K562 (cell line): ENCODE measurements at regions not wholly inside any gene's neighbourhood (a gene's known extent, or its start where the extent isn't known, plus 50 kb on each side); places are given as distances from the start of the nearest gene placed in this dataset.

Experiments used
- ATAC-seq: fragments of 200-7000 bp; cut with Tn5 transposase; 3 replicates; pipeline ENCODE4 v1.9.1; 2020; ENCODE audit warnings: moderate library complexity
- BruUV-seq: library from RNA; stranded (reverse); fragments of 400-500 nt; replicated peaks from 2 replicates; lab custom pipeline; 2021; lab: Mats Ljungman, UMichigan
- CTCF ChIA-PET: fragments of 300-600 bp; formaldehyde crosslinking; extraction: SDS; loops from one replicate; lab custom pipeline; 2021; ENCODE audit warnings: low intra/inter-chr PET ratio; lab: Yijun Ruan, JAX
- POLR2A ChIA-PET: fragments of 300-600, 350-650 bp; sonication (Branson Sonifier 250); formaldehyde crosslinking; extraction: SDS; loops from one replicate; lab custom pipeline; 2021; ENCODE audit warnings: antibody characterized with exemption, inconsistent platforms; lab: Yijun Ruan, JAX
- DNase-seq, 4 experiments: peaks; one replicate each; pipeline versions ENCODE4 v3.0.0 to v3.0.0-alpha.2; 2011 to 2018; ENCODE audit warnings: low spot score in 3 of 4, mixed read lengths in 3 of 4; ENCODE audit errors: extremely low read depth in 1 of 4
- FAIRE-seq: peaks from 2 replicates; lab custom pipeline; 2011; peaks lifted over from hg19 to GRCh38; lab: Jason Lieb, UNC
- H2AFZ ChIP-seq: 2 replicates; pipeline ENCODE4 v1.6.0; 2011; ENCODE audit warnings: low read depth, low read length, control low read depth, inconsistent platforms
- H3K27ac ChIP-seq: fragments of 200-600 bp; 3 replicates; pipeline ENCODE4 v1.8.0; 2011; ENCODE audit warnings: low read depth, mild to moderate bottlenecking, control low read depth, inconsistent platforms, low read length, moderate library complexity, mixed read lengths; ENCODE audit errors: extremely low read depth
- H3K27me3 ChIP-seq, 2 experiments: fragments of 300-600 bp in 1 of 2; 2 replicates in 1 of 2; 3 replicates in 1 of 2; pipeline versions ENCODE4 v1.6.0 to v1.8.0; 2011; ENCODE audit warnings: inconsistent platforms in 2 of 2, low read length in 2 of 2, mild to moderate bottlenecking in 1 of 2, mixed read lengths in 1 of 2, moderate library complexity in 1 of 2; ENCODE audit not compliant: control insufficient read depth in 2 of 2, insufficient read depth in 2 of 2
- H3K36me3 ChIP-seq: fragments of 300-600 bp; 3 replicates; pipeline ENCODE4 v1.8.0; 2011; ENCODE audit warnings: mild to moderate bottlenecking, low read length, inconsistent platforms; ENCODE audit not compliant: control insufficient read depth, insufficient read depth
- H3K4me1 ChIP-seq, 2 experiments: fragments of 200-600 bp in 1 of 2; replicated peaks in 1 of 2; 2 replicates in 1 of 2; 3 replicates in 1 of 2; pipeline versions ENCODE4 v1.5.1 to v1.8.0; 2011; ENCODE audit warnings: inconsistent platforms in 2 of 2, low read length in 2 of 2, mild to moderate bottlenecking in 1 of 2, mixed read lengths in 1 of 2, moderate library complexity in 1 of 2; ENCODE audit not compliant: control insufficient read depth in 2 of 2, insufficient read depth in 2 of 2
- H3K4me2 ChIP-seq: 2 replicates; pipeline ENCODE4 v1.6.1; 2011; ENCODE audit warnings: low read length, control low read depth, inconsistent platforms, mixed read lengths; ENCODE audit not compliant: insufficient read depth
- H3K4me3 ChIP-seq: fragments of 200-600 bp; sonication (generic), shearing (Covaris generic); 2 replicates; pipeline ENCODE4 v1.5.1; 2016; ENCODE audit warnings: control low read depth, inconsistent platforms
- H3K79me2 ChIP-seq: fragments of 200-600 bp; 3 replicates; pipeline ENCODE4 v1.8.0; 2011; ENCODE audit warnings: low read length, inconsistent platforms; ENCODE audit not compliant: control insufficient read depth, insufficient read depth
- H3K9ac ChIP-seq, 2 experiments: 2 replicates each; pipeline versions ENCODE4 v1.6.0 to v1.6.1; 2011; ENCODE audit warnings: low read depth in 2 of 2, low read length in 2 of 2, control low read depth in 1 of 2, inconsistent platforms in 1 of 2, mild to moderate bottlenecking in 1 of 2, mixed read lengths in 1 of 2; ENCODE audit not compliant: insufficient read depth in 1 of 2
- H3K9me1 ChIP-seq: one replicate; pipeline ENCODE4 v1.6.0; 2011; ENCODE audit warnings: inconsistent platforms, mild to moderate bottlenecking, low read length, moderate library complexity; ENCODE audit not compliant: control insufficient read depth, insufficient read depth
- H3K9me3 ChIP-seq: replicated peaks from 2 replicates; pipeline ENCODE4 v1.5.1; 2011; ENCODE audit warnings: low read depth, low read length, inconsistent platforms; ENCODE audit not compliant: control insufficient read depth, insufficient read depth
- H4K20me1 ChIP-seq: replicated peaks from 2 replicates; pipeline ENCODE4 v1.6.1; 2011; ENCODE audit warnings: low read length, inconsistent platforms, mixed read lengths; ENCODE audit not compliant: control insufficient read depth, insufficient read depth
- SIN3A ChIP-seq, 2 experiments: fragments of 150-350 bp in 1 of 2; IDR thresholded peaks; 2 replicates each; pipeline ENCODE4 v1.6.1; 2011 to 2016; ENCODE audit warnings: borderline replicate concordance in 2 of 2, low read depth in 2 of 2, low read length in 2 of 2, mild to moderate bottlenecking in 2 of 2, moderate library complexity in 2 of 2; ENCODE audit not compliant: control insufficient read depth in 1 of 2
- SMC3 ChIP-seq: conservative IDR thresholded peaks from 2 replicates; pipeline ENCODE4 v1.6.1; 2011; ENCODE audit warnings: low read depth, low read length, improper control_type of control experiment; ENCODE audit not compliant: insufficient read depth
- WGBS: fragments of 100-300 bp; shearing (Covaris generic); methylation state at CpG from one replicate; pipeline ENCODE4 v1.1.6; 2016; ENCODE audit warnings: low coverage, mixed read lengths; ENCODE audit not compliant: insufficient coverage; ENCODE audit errors: missing lambda C conversion rate; 5-methylcytosine and 5-hydroxymethylcytosine counted together
- in situ Hi-C: fragments of 300-500 bp; cut with MboI; formaldehyde crosslinking; loops from 4 replicates; pipeline ENCODE4 v1.15.0; 2018; ENCODE audit warnings: inconsistent platforms, mixed read lengths
- intact Hi-C: fragments of 100-400 bp; cut with micrococcal nuclease; formaldehyde crosslinking; loops from 2 replicates; pipeline ENCODE4 v1.14.2; 2022
- TF ChIP-seq, protein P1 (sequence below), 2 experiments: fragments of 450-650 bp; formaldehyde crosslinking in 1 of 2; IDR thresholded peaks; 2 replicates each; pipeline versions ENCODE4 v1.4.0 to v1.6.1; 2014 to 2020; ENCODE audit warnings: mild to moderate bottlenecking in 2 of 2, borderline replicate concordance in 1 of 2, low read depth in 1 of 2
- TF ChIP-seq, protein P2 (sequence below), 2 experiments: IDR thresholded peaks; 2 replicates each; pipeline ENCODE4 v1.6.1; 2012; ENCODE audit warnings: improper control_type of control experiment in 2 of 2, low read depth in 2 of 2, low read length in 2 of 2, borderline replicate concordance in 1 of 2
- TF ChIP-seq, protein P3 (sequence below): fragments of 250-450 bp; sonication (Bioruptor Pico); IDR thresholded peaks from 2 replicates; pipeline ENCODE4 v1.8.0; 2022; ENCODE audit warnings: moderate library complexity, mild to moderate bottlenecking, inconsistent platforms
- TF ChIP-seq, protein P4 (sequence below): fragments of 450-650 bp; IDR thresholded peaks from 2 replicates; pipeline ENCODE4 v1.6.1; 2018; ENCODE audit not compliant: partially characterized antibody

DNA sequence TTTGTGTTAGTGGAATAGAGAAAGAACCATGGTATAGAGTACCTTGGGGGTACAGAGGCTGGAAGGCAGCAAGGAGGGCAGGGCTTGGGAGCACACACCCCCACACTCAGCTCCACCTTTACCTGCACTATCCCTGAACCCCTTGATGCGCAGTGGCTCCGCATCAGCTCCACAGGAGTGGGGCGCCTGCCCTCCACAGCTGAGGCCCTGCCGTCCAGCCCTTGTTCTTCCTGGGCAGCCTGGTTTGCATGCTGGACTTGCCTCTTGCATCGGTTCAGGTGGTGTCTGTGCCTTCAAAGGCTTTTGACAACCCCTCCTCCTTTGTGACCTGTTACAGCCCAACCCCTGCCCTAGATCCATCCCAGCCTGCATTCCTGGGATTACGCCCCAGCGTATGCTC lies 52.6 kb upstream of the ZNF32 start:
- FAIRE-seq (no peak), DNase-seq (no peak), ATAC-seq (no peak)
- Histone ChIP-seq H3K9me3 (no peaks in the 10 kb centered on the region; the same call in 1 of the 2 replicates), H3K4me3 (no peak overlapping the region), H3K79me2 (no peaks in the 10 kb centered on the region), H2AFZ (no peak overlapping the region), H3K4me2 (no peak overlapping the region), H3K36me3 (no peaks in the 10 kb centered on the region), H3K9me1 (no peaks in the 10 kb centered on the region), H3K4me1 (no peaks in the 10 kb centered on the region; a peak in 1 of 5 replicates), H4K20me1 (no peaks in the 10 kb centered on the region; the same call in 1 of the 2 replicates), H3K9ac (no peak overlapping the region), H3K27me3 (peaks cover 24 to 60% of the 10 kb centered on the region in 2 experiments), H3K27ac (no peak overlapping the region)
- WGBS, result 3% methylated on average over 7 of the region's 7 CpGs
- POLR2A ChIA-PET, result no interaction called here
- in situ Hi-C loops, result no loop called here
- CTCF ChIA-PET, result no interaction called here
- no TSS peak for BruUV-seq
- intact Hi-C loops, result no loop called here
- TF ChIP-seq, protein P1, sequence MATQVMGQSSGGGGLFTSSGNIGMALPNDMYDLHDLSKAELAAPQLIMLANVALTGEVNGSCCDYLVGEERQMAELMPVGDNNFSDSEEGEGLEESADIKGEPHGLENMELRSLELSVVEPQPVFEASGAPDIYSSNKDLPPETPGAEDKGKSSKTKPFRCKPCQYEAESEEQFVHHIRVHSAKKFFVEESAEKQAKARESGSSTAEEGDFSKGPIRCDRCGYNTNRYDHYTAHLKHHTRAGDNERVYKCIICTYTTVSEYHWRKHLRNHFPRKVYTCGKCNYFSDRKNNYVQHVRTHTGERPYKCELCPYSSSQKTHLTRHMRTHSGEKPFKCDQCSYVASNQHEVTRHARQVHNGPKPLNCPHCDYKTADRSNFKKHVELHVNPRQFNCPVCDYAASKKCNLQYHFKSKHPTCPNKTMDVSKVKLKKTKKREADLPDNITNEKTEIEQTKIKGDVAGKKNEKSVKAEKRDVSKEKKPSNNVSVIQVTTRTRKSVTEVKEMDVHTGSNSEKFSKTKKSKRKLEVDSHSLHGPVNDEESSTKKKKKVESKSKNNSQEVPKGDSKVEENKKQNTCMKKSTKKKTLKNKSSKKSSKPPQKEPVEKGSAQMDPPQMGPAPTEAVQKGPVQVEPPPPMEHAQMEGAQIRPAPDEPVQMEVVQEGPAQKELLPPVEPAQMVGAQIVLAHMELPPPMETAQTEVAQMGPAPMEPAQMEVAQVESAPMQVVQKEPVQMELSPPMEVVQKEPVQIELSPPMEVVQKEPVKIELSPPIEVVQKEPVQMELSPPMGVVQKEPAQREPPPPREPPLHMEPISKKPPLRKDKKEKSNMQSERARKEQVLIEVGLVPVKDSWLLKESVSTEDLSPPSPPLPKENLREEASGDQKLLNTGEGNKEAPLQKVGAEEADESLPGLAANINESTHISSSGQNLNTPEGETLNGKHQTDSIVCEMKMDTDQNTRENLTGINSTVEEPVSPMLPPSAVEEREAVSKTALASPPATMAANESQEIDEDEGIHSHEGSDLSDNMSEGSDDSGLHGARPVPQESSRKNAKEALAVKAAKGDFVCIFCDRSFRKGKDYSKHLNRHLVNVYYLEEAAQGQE (IDR thresholded peaks at IDR 0.05; ENCODE audit: borderline replicate concordance), result no peak
- TF ChIP-seq, protein P1 (CRISPR knock-in tag; IDR thresholded peaks at IDR 0.05; ENCODE audit: low read depth), result no peak
- TF ChIP-seq, protein P2, sequence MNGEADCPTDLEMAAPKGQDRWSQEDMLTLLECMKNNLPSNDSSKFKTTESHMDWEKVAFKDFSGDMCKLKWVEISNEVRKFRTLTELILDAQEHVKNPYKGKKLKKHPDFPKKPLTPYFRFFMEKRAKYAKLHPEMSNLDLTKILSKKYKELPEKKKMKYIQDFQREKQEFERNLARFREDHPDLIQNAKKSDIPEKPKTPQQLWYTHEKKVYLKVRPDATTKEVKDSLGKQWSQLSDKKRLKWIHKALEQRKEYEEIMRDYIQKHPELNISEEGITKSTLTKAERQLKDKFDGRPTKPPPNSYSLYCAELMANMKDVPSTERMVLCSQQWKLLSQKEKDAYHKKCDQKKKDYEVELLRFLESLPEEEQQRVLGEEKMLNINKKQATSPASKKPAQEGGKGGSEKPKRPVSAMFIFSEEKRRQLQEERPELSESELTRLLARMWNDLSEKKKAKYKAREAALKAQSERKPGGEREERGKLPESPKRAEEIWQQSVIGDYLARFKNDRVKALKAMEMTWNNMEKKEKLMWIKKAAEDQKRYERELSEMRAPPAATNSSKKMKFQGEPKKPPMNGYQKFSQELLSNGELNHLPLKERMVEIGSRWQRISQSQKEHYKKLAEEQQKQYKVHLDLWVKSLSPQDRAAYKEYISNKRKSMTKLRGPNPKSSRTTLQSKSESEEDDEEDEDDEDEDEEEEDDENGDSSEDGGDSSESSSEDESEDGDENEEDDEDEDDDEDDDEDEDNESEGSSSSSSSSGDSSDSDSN (IDR thresholded peaks at IDR 0.05; ENCODE audit: borderline replicate concordance in 1 of 2, low read depth in 2 of 2, low read length in 2 of 2), result no peak
- TF ChIP-seq SIN3A (IDR thresholded peaks at IDR 0.05; ENCODE audit: borderline replicate concordance in 2 of 2, control insufficient read depth in 1 of 2, low read depth in 2 of 2, low read length in 2 of 2), result no peak
- TF ChIP-seq, protein P3, sequence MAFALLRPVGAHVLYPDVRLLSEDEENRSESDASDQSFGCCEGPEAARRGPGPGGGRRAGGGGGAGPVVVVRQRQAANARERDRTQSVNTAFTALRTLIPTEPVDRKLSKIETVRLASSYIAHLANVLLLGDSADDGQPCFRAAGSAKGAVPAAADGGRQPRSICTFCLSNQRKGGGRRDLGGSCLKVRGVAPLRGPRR (CRISPR knock-in tag), result no peak
- TF ChIP-seq, protein P4, sequence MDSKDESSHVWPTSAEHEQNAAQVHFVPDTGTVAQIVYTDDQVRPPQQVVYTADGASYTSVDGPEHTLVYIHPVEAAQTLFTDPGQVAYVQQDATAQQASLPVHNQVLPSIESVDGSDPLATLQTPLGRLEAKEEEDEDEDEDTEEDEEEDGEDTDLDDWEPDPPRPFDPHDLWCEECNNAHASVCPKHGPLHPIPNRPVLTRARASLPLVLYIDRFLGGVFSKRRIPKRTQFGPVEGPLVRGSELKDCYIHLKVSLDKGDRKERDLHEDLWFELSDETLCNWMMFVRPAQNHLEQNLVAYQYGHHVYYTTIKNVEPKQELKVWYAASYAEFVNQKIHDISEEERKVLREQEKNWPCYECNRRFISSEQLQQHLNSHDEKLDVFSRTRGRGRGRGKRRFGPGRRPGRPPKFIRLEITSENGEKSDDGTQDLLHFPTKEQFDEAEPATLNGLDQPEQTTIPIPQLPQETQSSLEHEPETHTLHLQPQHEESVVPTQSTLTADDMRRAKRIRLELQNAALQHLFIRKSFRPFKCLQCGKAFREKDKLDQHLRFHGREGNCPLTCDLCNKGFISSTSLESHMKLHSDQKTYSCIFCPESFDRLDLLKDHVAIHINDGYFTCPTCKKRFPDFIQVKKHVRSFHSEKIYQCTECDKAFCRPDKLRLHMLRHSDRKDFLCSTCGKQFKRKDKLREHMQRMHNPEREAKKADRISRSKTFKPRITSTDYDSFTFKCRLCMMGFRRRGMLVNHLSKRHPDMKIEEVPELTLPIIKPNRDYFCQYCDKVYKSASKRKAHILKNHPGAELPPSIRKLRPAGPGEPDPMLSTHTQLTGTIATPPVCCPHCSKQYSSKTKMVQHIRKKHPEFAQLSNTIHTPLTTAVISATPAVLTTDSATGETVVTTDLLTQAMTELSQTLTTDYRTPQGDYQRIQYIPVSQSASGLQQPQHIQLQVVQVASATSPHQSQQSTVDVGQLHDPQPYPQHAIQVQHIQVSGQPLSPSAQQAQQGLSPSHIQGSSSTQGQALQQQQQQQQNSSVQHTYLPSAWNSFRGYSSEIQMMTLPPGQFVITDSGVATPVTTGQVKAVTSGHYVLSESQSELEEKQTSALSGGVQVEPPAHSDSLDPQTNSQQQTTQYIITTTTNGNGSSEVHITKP, result peak; percentile 15
- no peak for TF ChIP-seq SMC3
